Epithelial cell of prostate (primary cell): ENCODE measurements at regions not wholly inside any gene's neighbourhood (a gene's known extent, or its start where the extent isn't known, plus 50 kb on each side); places are given as distances from the start of the nearest gene placed in this dataset.
"Not testable (repeated sequence)": the region's sequence is repeated elsewhere in the genome, so short reads cannot be mapped to it uniquely, and the experiment has no call there.

Experiments used
- DNase-seq: peaks from one replicate; pipeline ENCODE4 v3.0.0-alpha.2; 2011; ENCODE audit warnings: low read depth, low spot score
- H3K27ac ChIP-seq: fragments of 450-650 bp; 2 replicates; pipeline ENCODE4 v1.5.1; 2017; ENCODE audit warnings: mild to moderate bottlenecking

DNA sequence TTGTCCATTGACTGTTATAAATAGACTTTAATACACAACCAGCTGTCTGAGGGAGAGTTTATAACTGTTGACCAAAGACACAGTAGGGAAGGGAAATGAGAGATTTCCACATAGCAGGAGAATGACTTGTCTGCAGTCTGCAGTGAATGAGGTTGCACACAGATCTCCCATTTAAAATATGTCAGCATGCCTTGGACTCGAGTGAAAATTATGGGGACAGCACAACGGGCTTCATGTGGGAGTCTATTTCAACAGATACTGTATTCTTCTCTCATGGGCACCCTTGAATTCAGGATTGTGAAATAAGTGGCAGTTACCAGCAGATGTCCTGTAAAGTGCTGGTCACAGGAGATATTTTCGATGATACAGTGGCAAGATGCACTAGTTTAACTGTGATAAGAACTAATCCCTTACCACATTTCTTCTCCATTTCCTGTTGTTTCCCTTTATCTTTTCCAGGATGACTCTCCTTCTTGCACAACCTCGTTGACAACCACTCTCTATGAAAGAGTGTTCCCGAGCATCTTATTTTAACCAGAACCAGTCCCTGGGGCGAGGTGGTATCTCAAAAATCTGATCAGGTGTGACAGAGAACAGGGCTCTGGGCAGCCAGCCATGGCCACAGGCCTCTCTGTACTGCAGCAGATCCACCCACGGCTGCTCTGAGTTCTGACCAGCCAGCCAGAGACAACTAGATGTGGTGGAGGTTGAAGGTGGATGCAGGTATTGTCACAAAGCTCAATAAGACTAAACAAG lies 51.5 kb upstream of the MAP3K1 start:
- H3K27ac ChIP-seq = no peak overlapping the region
- no peak for DNase-seq

- no peak for DNase-seq
- no peak overlapping the region for H3K27ac ChIP-seq
Observed at GRCh38 chr5:56763182-56763581, 52.2 kb upstream of the MAP3K1 start.

DNA sequence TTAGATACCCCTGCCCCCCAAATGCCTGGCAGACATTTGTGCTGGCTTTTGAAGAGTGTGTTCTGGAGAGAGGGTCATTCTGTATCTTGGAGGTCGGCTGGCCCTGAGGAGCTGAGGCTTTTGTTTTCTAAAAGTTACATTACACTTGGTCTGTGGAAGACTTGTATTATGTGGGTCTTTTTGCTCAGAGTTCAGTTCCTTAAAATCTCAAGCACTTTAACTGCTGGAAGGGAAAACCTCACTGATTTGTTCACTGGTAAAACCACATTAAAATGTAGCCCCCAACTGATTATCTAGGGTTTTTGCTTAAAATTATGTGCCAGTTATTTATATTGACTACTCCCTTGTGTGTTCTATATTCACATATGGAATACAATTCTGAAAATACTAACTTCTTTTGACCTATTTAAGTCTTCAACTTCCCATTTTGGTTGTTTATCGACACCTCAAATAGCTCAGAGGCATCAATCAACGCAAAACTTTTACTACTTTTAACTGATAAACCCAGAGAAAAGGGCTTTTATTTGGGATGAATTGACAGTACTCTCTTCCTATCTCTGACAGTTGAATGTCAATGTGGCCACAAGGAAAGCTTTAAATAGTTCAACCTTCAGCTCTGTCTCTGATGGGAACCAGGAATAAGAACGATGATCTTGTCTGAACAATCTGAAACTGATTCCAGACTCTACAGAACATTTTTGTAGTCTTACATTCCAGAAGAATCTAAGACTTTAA lies 54.0 kb upstream of the MAP3K1 start:
- no peak overlapping the region for H3K27ac ChIP-seq
- DNase-seq = no peak

DNA sequence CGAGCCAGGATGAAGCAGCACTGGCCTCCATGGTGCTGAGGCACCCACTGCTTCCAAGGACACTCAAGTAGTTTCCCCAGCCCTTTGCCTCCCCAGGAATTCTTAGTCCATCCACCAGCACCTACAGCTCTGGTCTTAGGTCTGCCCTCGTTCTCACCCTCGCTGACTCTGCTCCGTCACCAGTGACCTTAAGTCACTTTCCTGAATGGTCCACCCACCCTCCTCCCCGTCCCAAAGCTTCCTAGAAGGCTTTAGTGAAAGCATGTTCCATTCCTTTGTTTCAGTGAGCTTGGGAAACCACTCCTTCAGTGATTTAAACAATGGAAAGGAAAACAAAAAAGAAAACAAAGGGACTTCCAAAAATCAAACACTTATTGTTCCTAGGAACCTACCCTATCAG lies 54.6 kb upstream of the MAP3K1 start:
- no peak for DNase-seq
- no peak overlapping the region for H3K27ac ChIP-seq

GRCh38 chr5:56759521-56760216 lies 55.7 kb upstream of the MAP3K1 start:
- peak; percentile 24 for DNase-seq
- H3K27ac ChIP-seq = no peak overlapping the region

GRCh38 chr5:56757077-56757476 lies 58.3 kb upstream of the MAP3K1 start:
- peak; percentile 20 for DNase-seq
- H3K27ac ChIP-seq = no peak overlapping the region

GRCh38 chr5:56755036-56755555 lies 60.3 kb upstream of the MAP3K1 start:
- DNase-seq = no peak
- H3K27ac ChIP-seq = no peak overlapping the region

DNA sequence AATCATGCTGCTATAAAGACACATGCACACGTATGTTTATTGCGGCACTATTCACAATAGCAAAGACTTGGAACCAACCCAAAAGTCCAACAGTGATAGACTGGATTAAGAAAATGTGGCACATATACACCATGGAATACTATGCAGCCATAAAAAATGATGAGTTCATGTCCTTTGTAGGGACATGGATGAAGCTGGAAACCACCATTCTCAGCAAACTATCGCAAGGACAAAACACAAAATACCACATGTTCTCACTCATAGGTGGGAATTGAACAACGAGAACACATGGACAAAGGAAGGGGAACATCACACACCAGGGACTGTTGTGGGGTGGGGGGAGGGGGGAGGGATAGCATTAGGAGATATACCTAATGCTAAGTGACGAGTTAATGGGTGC lies 61.8 kb upstream of the MAP3K1 start:
- DNase-seq, H3K27ac ChIP-seq: not testable (repeated sequence)

GRCh38 chr5:56751572-56752313 lies 63.6 kb upstream of the MAP3K1 start:
- DNase-seq = no peak
- H3K27ac ChIP-seq = no peak overlapping the region

DNA sequence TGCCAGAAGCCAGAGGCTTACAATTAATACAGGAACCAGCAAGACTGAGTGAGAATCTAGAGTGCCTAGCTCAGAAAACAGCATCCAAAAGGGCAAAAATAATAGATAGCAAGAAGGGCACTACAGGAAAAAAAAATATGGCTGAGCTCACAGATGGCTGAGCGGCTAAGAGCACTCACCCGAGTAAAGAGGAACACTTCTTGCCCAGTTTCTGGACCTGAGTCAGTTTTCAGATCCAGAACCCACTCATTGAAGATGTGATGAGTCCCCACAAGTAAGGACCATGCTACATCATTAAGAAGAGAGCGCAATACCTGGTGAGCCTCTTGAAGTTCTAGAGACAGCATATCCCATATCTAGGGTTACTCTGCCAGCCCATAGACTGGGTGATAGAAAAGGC lies 65.5 kb upstream of the MAP3K1 start:
- H3K27ac ChIP-seq = no peak overlapping the region
- no peak for DNase-seq

DNA sequence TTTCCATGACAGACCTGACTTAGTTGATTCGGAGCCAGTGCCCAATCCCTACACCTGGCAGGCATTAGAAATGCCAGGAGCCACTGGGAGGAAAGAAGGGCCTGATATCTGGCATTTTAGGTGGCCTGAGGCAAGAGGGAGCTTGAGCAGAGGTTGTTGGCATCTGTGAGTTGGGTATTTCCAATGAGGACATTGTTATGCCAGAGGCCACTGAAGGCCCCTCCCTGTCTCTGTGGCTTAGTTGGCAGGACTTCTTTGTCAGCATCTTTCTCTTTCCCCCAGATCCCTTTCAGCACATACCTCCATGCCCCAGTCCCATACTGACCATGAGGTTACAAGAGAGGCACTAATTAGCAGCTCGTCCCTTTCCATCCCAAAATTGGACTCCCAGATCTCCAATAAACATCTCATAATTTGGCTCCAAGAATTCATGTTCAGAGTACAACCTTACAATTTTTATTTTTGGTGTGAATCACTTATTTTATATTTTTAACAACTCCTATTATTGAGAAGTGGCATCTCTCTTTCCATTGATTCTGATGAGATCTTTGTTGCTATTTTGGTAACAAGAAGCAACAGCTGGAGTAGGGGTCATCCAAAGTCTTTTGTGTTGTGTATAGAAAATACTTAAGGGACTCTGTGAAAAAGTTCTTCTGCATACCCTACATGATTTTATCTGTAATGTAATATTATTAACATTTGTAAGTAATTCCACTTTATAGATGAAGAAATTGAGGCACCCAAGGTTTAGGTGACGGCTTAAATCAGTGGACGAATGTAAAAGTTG lies 68.6 kb upstream of the MAP3K1 start:
- H3K27ac ChIP-seq = no peak overlapping the region
- no peak for DNase-seq

DNA sequence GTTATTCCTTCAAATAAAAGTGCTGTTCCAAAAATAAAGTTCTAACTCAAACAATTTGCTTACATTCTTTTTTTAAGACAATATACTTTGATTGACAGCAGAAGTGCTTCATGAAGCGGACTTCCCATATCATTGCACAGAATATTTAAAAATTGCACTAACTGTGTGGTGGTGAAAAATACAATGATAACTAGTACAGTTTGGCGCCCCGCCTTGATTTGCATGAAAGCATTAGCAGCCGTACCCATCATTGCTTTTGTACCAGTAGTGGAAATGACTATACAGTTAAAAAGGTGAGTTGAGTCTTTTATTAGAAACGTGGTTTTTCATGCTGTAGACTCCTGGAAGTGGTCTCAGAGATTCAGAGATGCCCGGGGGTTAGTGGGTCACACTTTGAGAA lies 69.5 kb upstream of the MAP3K1 start:
- DNase-seq = no peak

GRCh38 chr5:56740868-56741267 lies 74.5 kb upstream of the MAP3K1 start:
- no peak overlapping the region for H3K27ac ChIP-seq
- DNase-seq = no peak

More for the DNA sequence above, 69.5 kb upstream of the MAP3K1 start:
- no peak overlapping the region for H3K27ac ChIP-seq

GRCh38 chr5:56739990-56740389 lies 75.4 kb upstream of the MAP3K1 start:
- no peak overlapping the region for H3K27ac ChIP-seq
- DNase-seq = no peak

- no peak for DNase-seq
- H3K27ac ChIP-seq = no peak overlapping the region
Observed at GRCh38 chr5:56737951-56738606, 77.3 kb upstream of the MAP3K1 start.

- peak overlapping the region; percentile 2 for H3K27ac ChIP-seq
- DNase-seq = no peak
Observed at GRCh38 chr5:56737002-56737621, 78.2 kb upstream of the MAP3K1 start.

GRCh38 chr5:56735849-56736641 lies 79.3 kb upstream of the MAP3K1 start:
- H3K27ac ChIP-seq = no peak overlapping the region
- no peak for DNase-seq
